Esophagus muscularis mucosa (tissue), 4 donors: ENCODE measurements at regions not wholly inside any gene's neighbourhood (a gene's known extent, or its start where the extent isn't known, plus 50 kb on each side); places are given as distances from the start of the nearest gene placed in this dataset.

Experiments used
- CTCF ChIP-seq, 3 experiments: fragments of 200-600 bp in 2 of 3; fragments of 450-650 bp in 1 of 3; sonication (generic) in 2 of 3; IDR thresholded peaks; one replicate each; pipeline ENCODE4 v1.5.1; 2017 to 2019; ENCODE audit warnings: antibody characterized with exemption in 3 of 3, mild to moderate bottlenecking in 2 of 3, moderate library complexity in 1 of 3
- EP300 ChIP-seq: sonication (generic); formaldehyde crosslinking; IDR thresholded peaks from one replicate; pipeline ENCODE4 v1.6.1; 2017; ENCODE audit warnings: antibody characterized with exemption
- POLR2AphosphoS5 ChIP-seq, 2 donors: sonication (generic); formaldehyde crosslinking; IDR thresholded peaks; one replicate each; pipeline ENCODE4 v1.6.1; 2017; ENCODE audit warnings: antibody characterized with exemption in 2 of 2

- TF ChIP-seq CTCF (IDR thresholded peaks at IDR 0.05): no peak
- no peak for TF ChIP-seq POLR2AphosphoS5 (IDR thresholded peaks at IDR 0.05)
- TF ChIP-seq EP300: no peak
Observed at GRCh38 chr10:62502995-62503613, 128.9 kb downstream of the ZNF365 start.
